PC-3 (cell line): ENCODE measurements at regions not wholly inside any gene's neighbourhood (a gene's known extent, or its start where the extent isn't known, plus 50 kb on each side); places are given as distances from the start of the nearest gene placed in this dataset.

Source experiments
- CTCF ChIP-seq: fragments of 300-600 bp; sonication (generic); conservative IDR thresholded peaks from 2 replicates; pipeline ENCODE4 v1.5.1; 2017; ENCODE audit warnings: antibody characterized with exemption, low read depth, mild to moderate bottlenecking, low read length
- EZH2 ChIP-seq: fragments of 300-600 bp; sonication (generic); IDR thresholded peaks from one replicate; pipeline ENCODE4 v1.6.1; 2017; ENCODE audit warnings: antibody characterized with exemption, mild to moderate bottlenecking, low read length; ENCODE audit not compliant: unreplicated experiment
- EZH2phosphoT487 ChIP-seq: fragments of 300-600 bp; sonication (generic); IDR thresholded peaks from 2 replicates; pipeline ENCODE4 v1.6.1; 2018; ENCODE audit warnings: mild to moderate bottlenecking, antibody characterized with exemption, low read length, borderline replicate concordance

GRCh38 chr5:56705217-56705616 lies 110.1 kb upstream of the MAP3K1 start:
- TF ChIP-seq EZH2 (no peak), CTCF (no peak), EZH2phosphoT487 (no peak)
